DMS79 (cell line): ENCODE measurements at regions not wholly inside any gene's neighbourhood (a gene's known extent, or its start where the extent isn't known, plus 50 kb on each side); places are given as distances from the start of the nearest gene placed in this dataset.
"Not testable (repeated sequence)": the region's sequence is repeated elsewhere in the genome, so short reads cannot be mapped to it uniquely, and the experiment has no call there.

Experiments used
- DNase-seq: peaks from one replicate; lab custom pipeline; 2025; lab: John Stamatoyannopoulos, UW

GRCh38 chr6:12618296-12618695, 98.3 kb upstream of the PHACTR1 start:
- no peak for DNase-seq

- DNase-seq, result no peak
These were observed 94.8 kb upstream of the PHACTR1 start for GRCh38 chr6:12621754-12622153.

GRCh38 chr6:12622566-12622965, 94.0 kb upstream of the PHACTR1 start:
- DNase-seq, result no peak

- DNase-seq, result no peak
These were observed 92.3 kb upstream of the PHACTR1 start for GRCh38 chr6:12624142-12624837.

- DNase-seq, result no peak
These were observed 89.5 kb upstream of the PHACTR1 start for GRCh38 chr6:12627053-12627452.

GRCh38 chr6:12628327-12628726, 88.2 kb upstream of the PHACTR1 start:
- DNase-seq, result no peak

- DNase-seq, result not testable (repeated sequence)
These were observed 82.8 kb upstream of the PHACTR1 start for GRCh38 chr6:12633746-12634145.

- DNase-seq, result no peak
These were observed 81.2 kb upstream of the PHACTR1 start for GRCh38 chr6:12635375-12635774.

GRCh38 chr6:12635813-12636212, 80.8 kb upstream of the PHACTR1 start:
- DNase-seq, result no peak

- no peak for DNase-seq
These were observed 80.2 kb upstream of the PHACTR1 start for GRCh38 chr6:12636336-12636735.

- no peak for DNase-seq
These were observed 78.5 kb upstream of the PHACTR1 start for GRCh38 chr6:12637960-12638641.

GRCh38 chr6:12640438-12640837, 76.1 kb upstream of the PHACTR1 start:
- DNase-seq, result no peak

- DNase-seq, result not testable (repeated sequence)
These were observed 74.8 kb upstream of the PHACTR1 start for GRCh38 chr6:12641785-12642184.

- no peak for DNase-seq
These were observed 70.6 kb upstream of the PHACTR1 start for GRCh38 chr6:12645941-12646340.

GRCh38 chr6:12648171-12648570, 68.4 kb upstream of the PHACTR1 start:
- no peak for DNase-seq

- no peak for DNase-seq
These were observed 67.2 kb upstream of the PHACTR1 start for GRCh38 chr6:12649325-12649724.

- no peak for DNase-seq
These were observed 63.1 kb upstream of the PHACTR1 start for GRCh38 chr6:12653486-12653885.

- DNase-seq, result no peak
These were observed 62.5 kb upstream of the PHACTR1 start for GRCh38 chr6:12654107-12654506.

GRCh38 chr6:12654514-12654913, 62.1 kb upstream of the PHACTR1 start:
- DNase-seq, result no peak

- no peak for DNase-seq
These were observed 59.7 kb upstream of the PHACTR1 start for GRCh38 chr6:12656906-12657305.

- DNase-seq, result no peak
These were observed 58.7 kb upstream of the PHACTR1 start for GRCh38 chr6:12657884-12658283.

GRCh38 chr6:12661432-12662089, 55.0 kb upstream of the PHACTR1 start:
- DNase-seq, result no peak
